HCT116 (cell line): ENCODE measurements at regions not wholly inside any gene's neighbourhood (a gene's known extent, or its start where the extent isn't known, plus 50 kb on each side); places are given as distances from the start of the nearest gene placed in this dataset.

Source experiments
- ATAC-seq: fragments of 200-7000 bp; cut with Tn5 transposase; 2 replicates; pipeline ENCODE4 v1.9.1; 2020; ENCODE audit warnings: mild to moderate bottlenecking, moderate library complexity
- BruUV-seq: library from RNA; stranded (reverse); fragments of 400-500 nt; replicated peaks from 2 replicates; lab custom pipeline; 2021; lab: Mats Ljungman, UMichigan
- CTCF ChIA-PET: fragments of 300-600 bp; sonication (Branson Sonifier 250); formaldehyde crosslinking; loops from one replicate; lab custom pipeline; 2021; ENCODE audit warnings: antibody characterized with exemption; lab: Charles Lee
- POLR2A ChIA-PET: fragments of 300-600, 350-600 bp; sonication (Branson Sonifier 250); formaldehyde crosslinking; loops from one replicate; lab custom pipeline; 2021; ENCODE audit warnings: antibody characterized with exemption; lab: Charles Lee
- RAD21 ChIA-PET, 2 experiments: fragments of 300-600 bp; sonication (Branson Sonifier 250); formaldehyde crosslinking; loops; one replicate each; lab custom pipeline; 2023; ENCODE audit warnings: low total read pairs in 2 of 2; ENCODE audit not compliant: uncharacterized antibody in 2 of 2, unreplicated experiment in 2 of 2, low non-redundant PET in 1 of 2; lab: Charles Lee
- DNase-seq: peaks from one replicate; pipeline ENCODE4 v3.0.0-alpha.2; 2010; ENCODE audit warnings: low read depth, low spot score
- H2AFZ ChIP-seq: fragments of 200-600 bp; shearing (Covaris generic), sonication (generic); 2 replicates; pipeline ENCODE4 v1.6.1; 2017; ENCODE audit warnings: low read depth, mixed run types, mixed read lengths, antibody characterized with exemption, low read length; ENCODE audit not compliant: poor library complexity, severe bottlenecking
- H3K27ac ChIP-seq: 2 replicates; pipeline ENCODE4 v1.5.1; 2012; ENCODE audit warnings: low read depth, low read length
- H3K27me3 ChIP-seq: fragments of 200-600 bp; sonication (generic); 2 replicates; pipeline ENCODE4 v1.6.1; 2016; ENCODE audit warnings: mixed run types, low read length, mixed read lengths; ENCODE audit not compliant: insufficient read depth
- H3K36me3 ChIP-seq, 2 experiments: fragments of 200-500 bp in 1 of 2; fragments of 200-600 bp in 1 of 2; sonication (Bioruptor generic) in 1 of 2; sonication (generic) in 1 of 2; 2 replicates each; pipeline versions ENCODE4 v1.5.1 to v1.6.1; 2014 to 2016; ENCODE audit warnings: low read length in 2 of 2, inconsistent platforms in 1 of 2, mixed read lengths in 1 of 2, mixed run types in 1 of 2; ENCODE audit not compliant: insufficient read depth in 2 of 2, control insufficient read depth in 1 of 2
- H3K4me1 ChIP-seq, 2 experiments: fragments of 200-600 bp in 1 of 2; sonication (generic) in 1 of 2; 2 replicates each; pipeline versions ENCODE4 v1.5.1 to v1.6.1; 2012 to 2017; ENCODE audit warnings: low read length in 2 of 2, inconsistent platforms in 1 of 2, mild to moderate bottlenecking in 1 of 2, mixed read lengths in 1 of 2, mixed run types in 1 of 2, moderate library complexity in 1 of 2; ENCODE audit not compliant: insufficient read depth in 2 of 2, control insufficient read depth in 1 of 2
- H3K4me2 ChIP-seq: fragments of 200-600 bp; sonication (generic); 2 replicates; pipeline ENCODE4 v1.6.1; 2017; ENCODE audit warnings: mixed run types, low read length, mixed read lengths
- H3K4me3 ChIP-seq, 2 experiments: fragments of 200-600 bp in 1 of 2; sonication (generic) in 1 of 2; replicated peaks in 1 of 2; 2 replicates each; pipeline ENCODE4 v1.5.1; 2011 to 2016; ENCODE audit warnings: low read length in 2 of 2, control low read depth in 1 of 2, low read depth in 1 of 2, mild to moderate bottlenecking in 1 of 2, mixed read lengths in 1 of 2, mixed run types in 1 of 2
- H3K79me2 ChIP-seq: fragments of 200-600 bp; sonication (generic); 2 replicates; pipeline ENCODE4 v1.6.1; 2017; ENCODE audit warnings: mild to moderate bottlenecking, mixed run types, low read length, moderate library complexity, mixed read lengths; ENCODE audit not compliant: insufficient read depth
- H3K9ac ChIP-seq: fragments of 200-600 bp; sonication (generic); 2 replicates; pipeline ENCODE4 v1.6.1; 2016; ENCODE audit warnings: low read length, mixed read lengths
- H3K9me2 ChIP-seq: fragments of 200-600 bp; sonication (generic), shearing (Covaris generic); 2 replicates; pipeline ENCODE4 v1.6.1; 2017; ENCODE audit warnings: mixed run types, mild to moderate bottlenecking, moderate library complexity; ENCODE audit not compliant: insufficient read depth
- H3K9me3 ChIP-seq, 2 experiments: fragments of 200-500 bp in 1 of 2; fragments of 200-600 bp in 1 of 2; sonication (Bioruptor generic) in 1 of 2; sonication (generic) in 1 of 2; 2 replicates each; pipeline ENCODE4 v1.6.1; 2014 to 2017; ENCODE audit warnings: low read length in 2 of 2, mixed read lengths in 2 of 2, inconsistent platforms in 1 of 2, low read depth in 1 of 2, mild to moderate bottlenecking in 1 of 2, mixed run types in 1 of 2, moderate library complexity in 1 of 2; ENCODE audit not compliant: control insufficient read depth in 1 of 2, insufficient read depth in 1 of 2
- H4K20me1 ChIP-seq: fragments of 200-600 bp; sonication (generic), shearing (Covaris generic); 2 replicates; pipeline ENCODE4 v1.6.1; 2017; ENCODE audit warnings: mixed run types, mild to moderate bottlenecking, moderate library complexity; ENCODE audit not compliant: insufficient read depth
- ATF3 ChIP-seq: IDR thresholded peaks from 2 replicates; pipeline ENCODE4 v1.6.1; 2012
- CTCF ChIP-seq, 3 experiments: fragments of 200-600 bp in 1 of 3; sonication (generic) in 1 of 3; IDR thresholded peaks in 2 of 3; conservative IDR thresholded peaks in 1 of 3; 2 replicates each; pipeline ENCODE4 v1.5.1; 2012 to 2017; ENCODE audit warnings: low read depth in 2 of 3, low read length in 2 of 3, antibody characterized with exemption in 1 of 3, borderline replicate concordance in 1 of 3, control low read depth in 1 of 3, mild to moderate bottlenecking in 1 of 3, mixed read lengths in 1 of 3, mixed run types in 1 of 3, moderate library complexity in 1 of 3; ENCODE audit not compliant: insufficient read depth in 1 of 3
- EGR1 ChIP-seq: IDR thresholded peaks from 2 replicates; pipeline ENCODE4 v1.6.1; 2012; ENCODE audit warnings: low read depth
- ELF1 ChIP-seq: IDR thresholded peaks from 2 replicates; pipeline ENCODE4 v1.6.1; 2012; ENCODE audit warnings: low read depth, borderline replicate concordance
- EZH2 ChIP-seq: fragments of 200-600 bp; sonication (generic); IDR thresholded peaks from 2 replicates; pipeline ENCODE4 v1.6.1; 2017; ENCODE audit warnings: antibody characterized with exemption, mixed run types
- JUND ChIP-seq: IDR thresholded peaks from 2 replicates; pipeline ENCODE4 v1.6.1; 2012
- POLR2A ChIP-seq: IDR thresholded peaks from 2 replicates; pipeline ENCODE4 v1.7.0; 2011; ENCODE audit warnings: borderline replicate concordance; ENCODE audit not compliant: insufficient read depth, insufficient read length; ENCODE audit errors: extremely low read depth
- POLR2AphosphoS5 ChIP-seq: IDR thresholded peaks from 2 replicates; pipeline ENCODE4 v1.6.1; 2011; ENCODE audit warnings: mild to moderate bottlenecking, low read depth, low read length, moderate library complexity
- SIN3A ChIP-seq: IDR thresholded peaks from 2 replicates; pipeline ENCODE4 v1.6.1; 2012; ENCODE audit warnings: low read depth
- TCF7L2 ChIP-seq: IDR thresholded peaks from 2 replicates; pipeline ENCODE4 v1.7.0; 2011; ENCODE audit warnings: borderline replicate concordance, inconsistent platforms; ENCODE audit not compliant: insufficient read depth, insufficient read length; ENCODE audit errors: extremely low read depth
- ZNF274 ChIP-seq: fragments of 200-500 bp; sonication (Bioruptor generic); IDR thresholded peaks from 2 replicates; pipeline ENCODE4 v1.6.1; 2014; ENCODE audit warnings: mild to moderate bottlenecking, low read depth, low read length, inconsistent platforms
- intact Hi-C: fragments of 100-400 bp; cut with micrococcal nuclease; formaldehyde crosslinking; loops from 2 replicates; pipeline ENCODE4 v1.10.0; 2022

GRCh38 chr2:47309952-47310800 lies 58.9 kb upstream of the EPCAM start:
- Histone ChIP-seq H4K20me1 (no peaks in the 10 kb centered on the region), H3K4me3 (no peak overlapping the region), H3K4me1 (peaks cover 16 to 20% of the 10 kb centered on the region in 2 experiments; a peak in 3 of 4 replicates), H3K4me2 (no peak overlapping the region), H3K9ac (no peak overlapping the region), H2AFZ (no peak overlapping the region), H3K9me2 (no peaks in the 10 kb centered on the region), H3K27ac (no peak overlapping the region), H3K36me3 (no peaks in the 10 kb centered on the region), H3K9me3 (no peaks in the 10 kb centered on the region), H3K79me2 (no peaks in the 10 kb centered on the region), H3K27me3 (no peaks in the 10 kb centered on the region)
- CTCF ChIA-PET = no interaction called here
- ATAC-seq (no peak), DNase-seq (no peak)
- intact Hi-C loops = no loop called here
- POLR2A ChIA-PET = no interaction called here
- RAD21 ChIA-PET = no interaction called here
- TF ChIP-seq POLR2A (no peak), CTCF (IDR thresholded peaks at IDR 0.05 in 2 of 3, conservative IDR thresholded peaks at IDR 0.05 in 1 of 3; ENCODE audit: borderline replicate concordance in 1 of 3, insufficient read depth in 1 of 3, low read depth in 2 of 3, low read length in 2 of 3) (no peak), EGR1 (no peak), ELF1 (no peak), SIN3A (no peak), TCF7L2 (no peak), ATF3 (no peak), EZH2 (no peak), ZNF274 (no peak), JUND (no peak), POLR2AphosphoS5 (no peak)
- BruUV-seq = no TSS peak
